ENCODE measurements at regions not wholly inside any gene's neighbourhood (a gene's known extent, or its start where the extent isn't known, plus 50 kb on each side); places are given as distances from the start of the nearest gene placed in this dataset.

DNA sequence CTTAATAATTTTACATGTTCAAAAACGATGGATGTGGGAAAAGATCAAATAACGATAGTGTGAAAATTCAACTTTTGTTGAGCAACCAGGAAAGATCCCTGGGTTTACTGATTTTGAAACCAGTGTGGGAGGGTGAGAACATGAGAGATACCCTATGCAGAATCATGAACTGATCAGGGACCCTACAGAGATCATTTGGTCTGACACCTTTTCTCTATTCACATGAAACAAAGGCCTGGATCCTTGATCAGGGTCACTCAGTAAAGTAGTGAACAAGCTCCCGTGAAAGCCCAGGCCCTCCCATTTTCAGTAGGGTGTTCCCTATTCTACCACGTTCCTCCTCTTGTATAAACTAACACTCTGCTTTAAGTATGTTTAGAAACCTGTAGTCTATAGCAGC lies 60.5 kb upstream of the DUSP22 start:
- TF ChIP-seq, protein P1, sequence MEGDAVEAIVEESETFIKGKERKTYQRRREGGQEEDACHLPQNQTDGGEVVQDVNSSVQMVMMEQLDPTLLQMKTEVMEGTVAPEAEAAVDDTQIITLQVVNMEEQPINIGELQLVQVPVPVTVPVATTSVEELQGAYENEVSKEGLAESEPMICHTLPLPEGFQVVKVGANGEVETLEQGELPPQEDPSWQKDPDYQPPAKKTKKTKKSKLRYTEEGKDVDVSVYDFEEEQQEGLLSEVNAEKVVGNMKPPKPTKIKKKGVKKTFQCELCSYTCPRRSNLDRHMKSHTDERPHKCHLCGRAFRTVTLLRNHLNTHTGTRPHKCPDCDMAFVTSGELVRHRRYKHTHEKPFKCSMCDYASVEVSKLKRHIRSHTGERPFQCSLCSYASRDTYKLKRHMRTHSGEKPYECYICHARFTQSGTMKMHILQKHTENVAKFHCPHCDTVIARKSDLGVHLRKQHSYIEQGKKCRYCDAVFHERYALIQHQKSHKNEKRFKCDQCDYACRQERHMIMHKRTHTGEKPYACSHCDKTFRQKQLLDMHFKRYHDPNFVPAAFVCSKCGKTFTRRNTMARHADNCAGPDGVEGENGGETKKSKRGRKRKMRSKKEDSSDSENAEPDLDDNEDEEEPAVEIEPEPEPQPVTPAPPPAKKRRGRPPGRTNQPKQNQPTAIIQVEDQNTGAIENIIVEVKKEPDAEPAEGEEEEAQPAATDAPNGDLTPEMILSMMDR (IDR thresholded peaks at IDR 0.05; ENCODE audit: insufficient read depth, low read length), result no peak
- TF ChIP-seq POLR2AphosphoS5 (IDR thresholded peaks at IDR 0.05; ENCODE audit: low read depth) (no peak), GABPA (IDR thresholded peaks at IDR 0.05; ENCODE audit: low read depth) (no peak), SPI1 (IDR thresholded peaks at IDR 0.05; ENCODE audit: borderline replicate concordance, low read depth) (no peak)
- TF ChIP-seq, protein P2, sequence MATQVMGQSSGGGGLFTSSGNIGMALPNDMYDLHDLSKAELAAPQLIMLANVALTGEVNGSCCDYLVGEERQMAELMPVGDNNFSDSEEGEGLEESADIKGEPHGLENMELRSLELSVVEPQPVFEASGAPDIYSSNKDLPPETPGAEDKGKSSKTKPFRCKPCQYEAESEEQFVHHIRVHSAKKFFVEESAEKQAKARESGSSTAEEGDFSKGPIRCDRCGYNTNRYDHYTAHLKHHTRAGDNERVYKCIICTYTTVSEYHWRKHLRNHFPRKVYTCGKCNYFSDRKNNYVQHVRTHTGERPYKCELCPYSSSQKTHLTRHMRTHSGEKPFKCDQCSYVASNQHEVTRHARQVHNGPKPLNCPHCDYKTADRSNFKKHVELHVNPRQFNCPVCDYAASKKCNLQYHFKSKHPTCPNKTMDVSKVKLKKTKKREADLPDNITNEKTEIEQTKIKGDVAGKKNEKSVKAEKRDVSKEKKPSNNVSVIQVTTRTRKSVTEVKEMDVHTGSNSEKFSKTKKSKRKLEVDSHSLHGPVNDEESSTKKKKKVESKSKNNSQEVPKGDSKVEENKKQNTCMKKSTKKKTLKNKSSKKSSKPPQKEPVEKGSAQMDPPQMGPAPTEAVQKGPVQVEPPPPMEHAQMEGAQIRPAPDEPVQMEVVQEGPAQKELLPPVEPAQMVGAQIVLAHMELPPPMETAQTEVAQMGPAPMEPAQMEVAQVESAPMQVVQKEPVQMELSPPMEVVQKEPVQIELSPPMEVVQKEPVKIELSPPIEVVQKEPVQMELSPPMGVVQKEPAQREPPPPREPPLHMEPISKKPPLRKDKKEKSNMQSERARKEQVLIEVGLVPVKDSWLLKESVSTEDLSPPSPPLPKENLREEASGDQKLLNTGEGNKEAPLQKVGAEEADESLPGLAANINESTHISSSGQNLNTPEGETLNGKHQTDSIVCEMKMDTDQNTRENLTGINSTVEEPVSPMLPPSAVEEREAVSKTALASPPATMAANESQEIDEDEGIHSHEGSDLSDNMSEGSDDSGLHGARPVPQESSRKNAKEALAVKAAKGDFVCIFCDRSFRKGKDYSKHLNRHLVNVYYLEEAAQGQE (IDR thresholded peaks at IDR 0.05; ENCODE audit: insufficient replicate concordance, low read depth), result no peak
